WTC11 (cell line): ENCODE measurements at regions not wholly inside any gene's neighbourhood (a gene's known extent, or its start where the extent isn't known, plus 50 kb on each side); places are given as distances from the start of the nearest gene placed in this dataset.

Experiments used
- ATAC-seq: fragments of 200-7000 bp; cut with Tn5 transposase; 2 replicates; pipeline ENCODE4 v1.10.0; 2021; ENCODE audit warnings: mild to moderate bottlenecking, moderate library complexity
- CTCF ChIA-PET: fragments of 300-600 bp; sonication (Branson Sonifier 250); formaldehyde crosslinking; loops from one replicate; lab custom pipeline; 2021; ENCODE audit warnings: antibody characterized with exemption; lab: Charles Lee
- POLR2A ChIA-PET: fragments of 350-600 bp; sonication (Branson Sonifier 250); formaldehyde crosslinking; loops from one replicate; lab custom pipeline; 2021; ENCODE audit warnings: antibody characterized with exemption; lab: Charles Lee
- DNase-seq: peaks from one replicate; pipeline ENCODE4 v3.0.0; 2021; ENCODE audit warnings: low spot score
- H3K27ac Mint-ChIP-seq: 2 replicates; pipeline ENCODE4 v1.8.0; 2021; ENCODE audit warnings: mixed read lengths
- H3K27me3 Mint-ChIP-seq: 2 replicates; pipeline ENCODE4 v1.8.0; 2021; ENCODE audit warnings: low read depth, mild to moderate bottlenecking, moderate library complexity, mixed read lengths
- H3K36me3 Mint-ChIP-seq: 2 replicates; pipeline ENCODE4 v1.8.0; 2021; ENCODE audit warnings: mixed read lengths
- H3K4me1 Mint-ChIP-seq: 2 replicates; pipeline ENCODE4 v1.8.0; 2022; ENCODE audit warnings: mixed read lengths
- H3K4me3 Mint-ChIP-seq: 2 replicates; pipeline ENCODE4 v1.8.0; 2021; ENCODE audit warnings: mild to moderate bottlenecking, moderate library complexity, mixed read lengths
- H3K9me3 Mint-ChIP-seq: 2 replicates; pipeline ENCODE4 v1.8.0; 2021; ENCODE audit warnings: mixed read lengths
- AR ChIP-seq: fragments of 250-450 bp; sonication (Bioruptor Pico); IDR thresholded peaks from 2 replicates; pipeline ENCODE4 v1.9.0; 2021; ENCODE audit warnings: mild to moderate bottlenecking
- CREM ChIP-seq: sonication (generic); formaldehyde crosslinking; IDR thresholded peaks from 2 replicates; pipeline ENCODE4 v1.8.1; 2022; ENCODE audit warnings: mild to moderate bottlenecking, missing genetic modification reagents, moderate library complexity
- GABPB1 ChIP-seq: sonication (generic); formaldehyde crosslinking; IDR thresholded peaks from 2 replicates; pipeline ENCODE4 v1.8.1; 2023; ENCODE audit warnings: mild to moderate bottlenecking, missing genetic modification reagents
- IRF2 ChIP-seq: sonication (generic); formaldehyde crosslinking; IDR thresholded peaks from 2 replicates; pipeline ENCODE4 v1.8.0; 2022; ENCODE audit warnings: low read depth, missing genetic modification reagents, borderline replicate concordance
- JAZF1 ChIP-seq: fragments of 250-450 bp; sonication (Bioruptor Pico); IDR thresholded peaks from 2 replicates; pipeline ENCODE4 v1.9.0; 2021; ENCODE audit warnings: moderate library complexity, mild to moderate bottlenecking, inconsistent platforms
- JUN ChIP-seq: sonication (generic); formaldehyde crosslinking; IDR thresholded peaks from 2 replicates; pipeline ENCODE4 v1.8.0; 2023; ENCODE audit warnings: mild to moderate bottlenecking, missing genetic modification reagents
- KAT7 ChIP-seq: sonication (generic); formaldehyde crosslinking; IDR thresholded peaks from 2 replicates; pipeline ENCODE4 v1.8.1; 2023; ENCODE audit warnings: missing genetic modification reagents, mild to moderate bottlenecking, borderline replicate concordance
- NFYB ChIP-seq: sonication (generic); formaldehyde crosslinking; conservative IDR thresholded peaks from 2 replicates; pipeline ENCODE4 v1.8.0; 2022; ENCODE audit warnings: low read depth, missing genetic modification reagents
- NR1H2 ChIP-seq: sonication (generic); formaldehyde crosslinking; IDR thresholded peaks from 2 replicates; pipeline ENCODE4 v1.9.0; 2021; ENCODE audit warnings: mild to moderate bottlenecking, moderate library complexity, missing genetic modification reagents
- NR2C2 ChIP-seq: sonication (generic); formaldehyde crosslinking; IDR thresholded peaks from 2 replicates; pipeline ENCODE4 v1.8.0; 2022; ENCODE audit warnings: mild to moderate bottlenecking, missing genetic modification reagents
- PREB ChIP-seq: sonication (generic); formaldehyde crosslinking; IDR thresholded peaks from 2 replicates; pipeline ENCODE4 v1.8.1; 2022; ENCODE audit warnings: mild to moderate bottlenecking, missing genetic modification reagents, moderate library complexity, borderline replicate concordance
- RELA ChIP-seq: sonication (generic); formaldehyde crosslinking; IDR thresholded peaks from 2 replicates; pipeline ENCODE4 v1.8.1; 2022; ENCODE audit warnings: missing genetic modification reagents, mild to moderate bottlenecking, borderline replicate concordance
- SMAD4 ChIP-seq: sonication (generic); formaldehyde crosslinking; IDR thresholded peaks from 2 replicates; pipeline ENCODE4 v1.8.0; 2022; ENCODE audit warnings: mild to moderate bottlenecking, missing genetic modification reagents
- TEAD4 ChIP-seq: sonication (generic); formaldehyde crosslinking; IDR thresholded peaks from 2 replicates; pipeline ENCODE4 v1.8.0; 2022; ENCODE audit warnings: mild to moderate bottlenecking, missing genetic modification reagents
- USF1 ChIP-seq: sonication (generic); formaldehyde crosslinking; IDR thresholded peaks from 2 replicates; pipeline ENCODE4 v1.8.0; 2022; ENCODE audit warnings: mild to moderate bottlenecking, missing genetic modification reagents
- ZBTB21 ChIP-seq: sonication (generic); formaldehyde crosslinking; IDR thresholded peaks from 2 replicates; pipeline ENCODE4 v1.8.1; 2023; ENCODE audit warnings: mild to moderate bottlenecking, missing genetic modification reagents, borderline replicate concordance
- ZNF138 ChIP-seq: sonication (generic); formaldehyde crosslinking; conservative IDR thresholded peaks from 2 replicates; pipeline ENCODE4 v1.8.1; 2022; ENCODE audit warnings: mild to moderate bottlenecking, moderate library complexity, missing genetic modification reagents
- ZNF232 ChIP-seq: sonication (generic); formaldehyde crosslinking; IDR thresholded peaks from 2 replicates; pipeline ENCODE4 v1.8.0; 2022; ENCODE audit warnings: mild to moderate bottlenecking, missing genetic modification reagents
- ZNF416 ChIP-seq: fragments of 250-450 bp; sonication (Bioruptor Pico); IDR thresholded peaks from 2 replicates; pipeline ENCODE4 v1.9.0; 2021; ENCODE audit warnings: mild to moderate bottlenecking, inconsistent platforms
- ZSCAN18 ChIP-seq: fragments of 250-450 bp; sonication (Bioruptor Pico); IDR thresholded peaks from 2 replicates; pipeline ENCODE4 v2.1.2; 2022; ENCODE audit warnings: mild to moderate bottlenecking, moderate library complexity
- TF ChIP-seq, protein P1 (sequence below): fragments of 250-450 bp; sonication (Bioruptor Pico); conservative IDR thresholded peaks from 2 replicates; pipeline ENCODE4 v1.9.0; 2021; ENCODE audit warnings: mild to moderate bottlenecking
- TF ChIP-seq, protein P2 (sequence below): sonication (generic); formaldehyde crosslinking; IDR thresholded peaks from 2 replicates; pipeline ENCODE4 v1.8.1; 2022; ENCODE audit warnings: low read depth, missing genetic modification reagents, borderline replicate concordance
- TF ChIP-seq, protein P3 (sequence below): sonication (generic); formaldehyde crosslinking; IDR thresholded peaks from 2 replicates; pipeline ENCODE4 v1.8.0; 2022; ENCODE audit warnings: mild to moderate bottlenecking, missing genetic modification reagents
- TF ChIP-seq, protein P4 (sequence below): fragments of 250-450 bp; sonication (Bioruptor Pico); IDR thresholded peaks from 2 replicates; pipeline ENCODE4 v1.9.0; 2021; ENCODE audit warnings: moderate library complexity, mild to moderate bottlenecking, inconsistent platforms, borderline replicate concordance

- CTCF ChIA-PET = no interaction called here
Measured at GRCh38 chr5:83848941-83849340, 128.3 kb upstream of the HAPLN1 start.

GRCh38 chr5:83846624-83847350, 126.1 kb upstream of the HAPLN1 start:
- H3K36me3 Mint-ChIP-seq = no peaks in the 10 kb centered on the region
- H3K27ac Mint-ChIP-seq = no peak overlapping the region
- H3K4me3 Mint-ChIP-seq = no peak overlapping the region
- no peaks in the 10 kb centered on the region for H3K27me3 Mint-ChIP-seq
- peaks cover 7% of the 10 kb centered on the region; the same call in 1 of the 2 replicates for H3K4me1 Mint-ChIP-seq
- H3K9me3 Mint-ChIP-seq = no peaks in the 10 kb centered on the region; the same call in 1 of the 2 replicates
- ChIA-PET CTCF (interaction anchor here (1.4 kb wide), 1 partner anchor 81 kb away, joined by 3 read pairs; no protein-coding TSS in a partner anchor), POLR2A (no interaction called here)
- no peak for ATAC-seq
- no peak for DNase-seq
- TF ChIP-seq TEAD4 (no peak), PREB (CRISPR knock-in tag) (no peak), ZBTB21 (CRISPR knock-in tag) (no peak), ZNF232 (no peak), SMAD4 (no peak), USF1 (CRISPR knock-in tag) (no peak)
- TF ChIP-seq, protein P1, sequence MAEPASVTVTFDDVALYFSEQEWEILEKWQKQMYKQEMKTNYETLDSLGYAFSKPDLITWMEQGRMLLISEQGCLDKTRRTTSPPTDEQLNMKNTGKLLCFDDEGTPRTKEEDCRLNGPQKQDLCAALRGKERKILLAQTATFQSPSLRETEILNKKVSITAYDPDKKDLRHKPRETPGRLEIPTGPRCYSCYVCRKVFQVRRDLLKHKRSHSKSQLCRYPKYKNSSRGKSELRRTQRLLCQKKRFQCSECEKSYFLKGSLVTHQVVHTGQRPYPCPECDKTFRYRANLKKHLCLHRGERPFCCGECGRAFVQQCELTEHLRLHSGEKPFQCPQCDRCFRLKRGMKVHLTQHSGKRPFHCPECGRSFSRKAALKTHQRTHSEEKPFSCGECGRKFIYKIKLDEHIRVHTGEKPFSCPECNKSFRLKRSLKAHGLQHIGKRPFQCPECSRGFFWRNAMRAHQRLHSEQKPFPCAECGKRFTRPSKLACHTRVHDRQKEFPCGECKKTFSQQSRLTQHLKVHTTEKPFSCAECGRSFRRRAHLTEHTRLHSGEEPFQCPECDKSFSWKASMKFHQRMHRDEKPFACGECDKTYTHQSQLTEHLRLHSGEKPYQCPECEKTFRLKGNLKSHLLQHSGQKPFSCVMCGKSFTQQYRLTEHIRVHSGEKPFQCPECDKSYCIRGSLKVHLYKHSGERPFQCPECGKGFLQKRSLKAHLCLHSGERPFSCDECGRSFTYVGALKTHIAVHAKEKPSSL = no peak

More at GRCh38 chr5:83848941-83849340, 128.3 kb upstream of the HAPLN1 start:
- H3K27me3 Mint-ChIP-seq = no peaks in the 10 kb centered on the region
- H3K4me1 Mint-ChIP-seq = peaks cover 9% of the 10 kb centered on the region; the same call in 1 of the 2 replicates
- DNase-seq (no peak), ATAC-seq (no peak)
- H3K27ac Mint-ChIP-seq = no peak overlapping the region
- POLR2A ChIA-PET = no interaction called here
- TF ChIP-seq, protein P2, sequence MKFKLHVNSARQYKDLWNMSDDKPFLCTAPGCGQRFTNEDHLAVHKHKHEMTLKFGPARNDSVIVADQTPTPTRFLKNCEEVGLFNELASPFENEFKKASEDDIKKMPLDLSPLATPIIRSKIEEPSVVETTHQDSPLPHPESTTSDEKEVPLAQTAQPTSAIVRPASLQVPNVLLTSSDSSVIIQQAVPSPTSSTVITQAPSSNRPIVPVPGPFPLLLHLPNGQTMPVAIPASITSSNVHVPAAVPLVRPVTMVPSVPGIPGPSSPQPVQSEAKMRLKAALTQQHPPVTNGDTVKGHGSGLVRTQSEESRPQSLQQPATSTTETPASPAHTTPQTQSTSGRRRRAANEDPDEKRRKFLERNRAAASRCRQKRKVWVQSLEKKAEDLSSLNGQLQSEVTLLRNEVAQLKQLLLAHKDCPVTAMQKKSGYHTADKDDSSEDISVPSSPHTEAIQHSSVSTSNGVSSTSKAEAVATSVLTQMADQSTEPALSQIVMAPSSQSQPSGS (CRISPR knock-in tag) = no peak
- TF ChIP-seq AR (CRISPR knock-in tag) = no peak
- TF ChIP-seq, protein P3, sequence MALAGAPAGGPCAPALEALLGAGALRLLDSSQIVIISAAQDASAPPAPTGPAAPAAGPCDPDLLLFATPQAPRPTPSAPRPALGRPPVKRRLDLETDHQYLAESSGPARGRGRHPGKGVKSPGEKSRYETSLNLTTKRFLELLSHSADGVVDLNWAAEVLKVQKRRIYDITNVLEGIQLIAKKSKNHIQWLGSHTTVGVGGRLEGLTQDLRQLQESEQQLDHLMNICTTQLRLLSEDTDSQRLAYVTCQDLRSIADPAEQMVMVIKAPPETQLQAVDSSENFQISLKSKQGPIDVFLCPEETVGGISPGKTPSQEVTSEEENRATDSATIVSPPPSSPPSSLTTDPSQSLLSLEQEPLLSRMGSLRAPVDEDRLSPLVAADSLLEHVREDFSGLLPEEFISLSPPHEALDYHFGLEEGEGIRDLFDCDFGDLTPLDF = no peak
- no peak for TF ChIP-seq NR1H2
- no peak for TF ChIP-seq ZNF138 (CRISPR knock-in tag)
- no peak for TF ChIP-seq IRF2 (CRISPR knock-in tag)
- no peak for TF ChIP-seq NFYB
- no peak for TF ChIP-seq CREM
- no peak for TF ChIP-seq JUN
- no peak for TF ChIP-seq RELA (CRISPR knock-in tag)
- TF ChIP-seq, protein P4, sequence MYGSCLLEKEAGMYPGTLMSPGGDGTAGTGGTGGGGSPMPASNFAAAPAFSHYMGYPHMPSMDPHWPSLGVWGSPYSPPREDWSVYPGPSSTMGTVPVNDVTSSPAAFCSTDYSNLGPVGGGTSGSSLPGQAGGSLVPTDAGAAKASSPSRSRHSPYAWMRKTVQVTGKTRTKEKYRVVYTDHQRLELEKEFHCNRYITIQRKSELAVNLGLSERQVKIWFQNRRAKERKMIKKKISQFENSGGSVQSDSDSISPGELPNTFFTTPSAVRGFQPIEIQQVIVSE = no peak
- no peak for TF ChIP-seq KAT7 (CRISPR knock-in tag)
- TF ChIP-seq JAZF1 (CRISPR knock-in tag) = no peak
- no peak for TF ChIP-seq NR2C2
- no peak for TF ChIP-seq ZSCAN18 (CRISPR knock-in tag)
- TF ChIP-seq ZNF416 (CRISPR knock-in tag) = no peak
- TF ChIP-seq GABPB1 (CRISPR knock-in tag) = no peak
- no peaks in the 10 kb centered on the region; the same call in 1 of the 2 replicates for H3K9me3 Mint-ChIP-seq
- H3K36me3 Mint-ChIP-seq = no peaks in the 10 kb centered on the region
- H3K4me3 Mint-ChIP-seq = no peak overlapping the region
